PC-9 (cell line): ENCODE measurements at regions not wholly inside any gene's neighbourhood (a gene's known extent, or its start where the extent isn't known, plus 50 kb on each side); places are given as distances from the start of the nearest gene placed in this dataset.

Experiments used
- BruUV-seq: library from RNA; stranded (reverse); fragments of 400-500 nt; replicated peaks from 2 replicates; lab custom pipeline; 2021; lab: Mats Ljungman, UMichigan
- CTCF ChIA-PET: fragments of 300-600 bp; sonication (Branson Sonifier 250); formaldehyde crosslinking; loops from one replicate; lab custom pipeline; 2022; ENCODE audit warnings: antibody characterized with exemption; lab: Charles Lee
- POLR2A ChIA-PET: fragments of 300-600 bp; sonication (Branson Sonifier 250); formaldehyde crosslinking; loops from one replicate; lab custom pipeline; 2022; ENCODE audit warnings: antibody characterized with exemption; ENCODE audit not compliant: unreplicated experiment; lab: Charles Lee
- DNase-seq, 2 experiments: peaks; one replicate each; pipeline versions ENCODE4 v3.0.0 to v3.0.0-alpha.2; 2015 to 2022; ENCODE audit warnings: mixed read lengths in 1 of 2
- H2AFZ ChIP-seq: fragments of 200-600 bp; sonication (generic); 2 replicates; pipeline ENCODE4 v1.8.1; 2017; ENCODE audit warnings: antibody characterized with exemption
- H3F3A ChIP-seq: fragments of 200-600 bp; sonication (generic); 2 replicates; pipeline ENCODE4 v1.8.1; 2017; ENCODE audit warnings: antibody characterized with exemption, mild to moderate bottlenecking, low read depth; ENCODE audit not compliant: insufficient read depth
- H3K27ac ChIP-seq: fragments of 200-600 bp; sonication (generic); 2 replicates; pipeline ENCODE4 v1.6.1; 2016; ENCODE audit warnings: mixed run types
- H3K27me3 ChIP-seq: fragments of 200-600 bp; sonication (generic); 2 replicates; pipeline ENCODE4 v1.6.1; 2016; ENCODE audit warnings: low read depth, mixed run types; ENCODE audit not compliant: insufficient read depth
- H3K36me3 ChIP-seq: fragments of 200-600 bp; sonication (generic); 2 replicates; pipeline ENCODE4 v1.6.1; 2016; ENCODE audit warnings: low read depth, mixed run types
- H3K4me1 ChIP-seq: fragments of 200-600 bp; sonication (generic); replicated peaks from 2 replicates; pipeline ENCODE4 v1.6.1; 2016; ENCODE audit warnings: mixed run types; ENCODE audit not compliant: insufficient read depth
- H3K4me2 ChIP-seq: fragments of 200-600 bp; sonication (generic); 2 replicates; pipeline ENCODE4 v1.6.1; 2017; ENCODE audit warnings: mixed run types
- H3K4me3 ChIP-seq: fragments of 200-600 bp; sonication (generic); 2 replicates; pipeline ENCODE4 v1.6.1; 2016; ENCODE audit warnings: mixed run types
- H3K79me2 ChIP-seq: fragments of 200-600 bp; sonication (generic); 2 replicates; pipeline ENCODE4 v1.6.1; 2017; ENCODE audit warnings: low read depth, mixed run types
- H3K9me2 ChIP-seq: fragments of 200-600 bp; sonication (generic); 2 replicates; pipeline ENCODE4 v1.8.1; 2017; ENCODE audit warnings: mild to moderate bottlenecking; ENCODE audit not compliant: insufficient read depth
- H3K9me3 ChIP-seq: fragments of 200-600 bp; sonication (generic); 2 replicates; pipeline ENCODE4 v1.8.1; 2016; ENCODE audit warnings: low read depth; ENCODE audit not compliant: insufficient read depth
- H4K20me1 ChIP-seq: fragments of 200-600 bp; sonication (generic); 2 replicates; pipeline ENCODE4 v1.8.1; 2017; ENCODE audit not compliant: insufficient read depth
- EZH2 ChIP-seq: fragments of 200-600 bp; sonication (generic); IDR thresholded peaks from 2 replicates; pipeline ENCODE4 v1.8.0; 2017; ENCODE audit warnings: antibody characterized with exemption, low read depth
- intact Hi-C: fragments of 100-400 bp; cut with micrococcal nuclease; formaldehyde crosslinking; loops from one replicate; pipeline ENCODE4 v1.10.0; 2022; ENCODE audit not compliant: unreplicated experiment
- TF ChIP-seq, protein P1 (sequence below): fragments of 200-600 bp; sonication (generic); conservative IDR thresholded peaks from 2 replicates; pipeline ENCODE4 v1.6.1; 2017; ENCODE audit warnings: mixed run types, antibody characterized with exemption, mild to moderate bottlenecking, moderate library complexity

DNA sequence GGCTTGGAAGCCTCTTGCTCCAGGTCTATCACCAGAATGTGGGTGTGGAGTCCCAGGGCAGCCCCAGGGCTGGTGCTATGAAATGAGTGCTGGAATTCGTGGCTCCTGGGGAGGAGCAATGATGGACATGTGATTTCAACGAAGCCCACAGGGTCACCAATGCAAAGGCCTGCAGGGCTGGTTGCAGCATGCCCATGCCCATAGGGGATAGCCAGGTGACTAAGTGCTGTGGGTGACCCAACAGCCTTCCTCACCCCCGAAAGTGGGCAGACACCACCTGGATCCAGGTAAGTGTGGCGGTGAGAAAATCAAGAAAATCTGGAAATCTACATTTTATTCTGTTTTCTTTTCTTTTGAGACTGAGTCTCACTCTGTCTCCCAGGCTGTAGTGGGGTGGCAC lies 87.5 kb upstream of the GPRC5B start:
- no peaks in the 10 kb centered on the region for H3K9me2 ChIP-seq
- H3K4me2 ChIP-seq, result no peak overlapping the region
- H3K27ac ChIP-seq, result no peak overlapping the region
- TF ChIP-seq EZH2, result no peak
- TF ChIP-seq, protein P1, sequence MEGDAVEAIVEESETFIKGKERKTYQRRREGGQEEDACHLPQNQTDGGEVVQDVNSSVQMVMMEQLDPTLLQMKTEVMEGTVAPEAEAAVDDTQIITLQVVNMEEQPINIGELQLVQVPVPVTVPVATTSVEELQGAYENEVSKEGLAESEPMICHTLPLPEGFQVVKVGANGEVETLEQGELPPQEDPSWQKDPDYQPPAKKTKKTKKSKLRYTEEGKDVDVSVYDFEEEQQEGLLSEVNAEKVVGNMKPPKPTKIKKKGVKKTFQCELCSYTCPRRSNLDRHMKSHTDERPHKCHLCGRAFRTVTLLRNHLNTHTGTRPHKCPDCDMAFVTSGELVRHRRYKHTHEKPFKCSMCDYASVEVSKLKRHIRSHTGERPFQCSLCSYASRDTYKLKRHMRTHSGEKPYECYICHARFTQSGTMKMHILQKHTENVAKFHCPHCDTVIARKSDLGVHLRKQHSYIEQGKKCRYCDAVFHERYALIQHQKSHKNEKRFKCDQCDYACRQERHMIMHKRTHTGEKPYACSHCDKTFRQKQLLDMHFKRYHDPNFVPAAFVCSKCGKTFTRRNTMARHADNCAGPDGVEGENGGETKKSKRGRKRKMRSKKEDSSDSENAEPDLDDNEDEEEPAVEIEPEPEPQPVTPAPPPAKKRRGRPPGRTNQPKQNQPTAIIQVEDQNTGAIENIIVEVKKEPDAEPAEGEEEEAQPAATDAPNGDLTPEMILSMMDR, result no peak
- H3K79me2 ChIP-seq, result no peaks in the 10 kb centered on the region
- no peaks in the 10 kb centered on the region; the same call in 1 of the 2 replicates for H3K9me3 ChIP-seq
- POLR2A ChIA-PET, result no interaction called here
- no peaks in the 10 kb centered on the region for H3K36me3 ChIP-seq
- no peak for DNase-seq
- H3F3A ChIP-seq, result no peaks in the 10 kb centered on the region
- H3K27me3 ChIP-seq, result peaks cover 64% of the 10 kb centered on the region
- CTCF ChIA-PET, result no interaction called here
- no peaks in the 10 kb centered on the region for H4K20me1 ChIP-seq
- no peaks in the 10 kb centered on the region for H3K4me1 ChIP-seq
- H2AFZ ChIP-seq, result no peak overlapping the region
- no peak overlapping the region for H3K4me3 ChIP-seq
- intact Hi-C loops, result no loop called here
- no TSS peak for BruUV-seq

DNA sequence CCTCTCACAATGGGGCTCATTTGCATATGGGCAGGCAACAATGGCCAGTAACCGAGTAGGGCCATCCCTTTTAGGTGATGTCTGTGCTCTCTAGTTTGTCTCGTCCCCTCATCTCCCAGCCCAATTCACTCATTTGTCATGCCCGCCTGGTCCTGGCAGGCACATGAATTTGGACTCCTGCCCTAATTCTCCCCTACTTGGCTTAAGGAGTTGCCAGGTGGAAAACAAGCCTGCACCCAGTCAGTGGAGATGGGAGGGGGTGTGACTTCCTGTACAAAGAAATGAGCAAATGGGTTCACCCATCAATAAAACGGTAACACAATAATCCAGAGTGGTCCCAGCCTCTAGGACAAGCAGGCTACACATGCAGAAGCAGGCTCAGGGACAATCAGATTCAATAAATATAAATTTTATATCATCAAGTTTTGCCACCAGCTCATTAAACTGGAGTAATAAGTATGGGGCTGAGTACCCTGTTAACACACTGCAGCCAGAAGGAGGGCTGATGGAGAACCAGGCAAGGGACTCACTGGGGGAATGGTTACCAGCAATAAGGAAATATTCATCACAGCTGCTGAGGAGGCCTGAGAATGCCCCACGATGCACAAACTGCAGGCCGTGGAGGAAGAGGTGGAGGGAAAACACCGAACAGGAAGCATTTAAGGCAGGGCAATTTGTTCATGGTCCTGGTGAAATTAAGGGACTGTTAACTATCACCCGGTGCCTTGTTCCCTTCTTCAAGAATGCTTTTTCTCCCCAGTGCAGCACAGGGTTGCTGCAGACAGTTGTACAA lies 84.4 kb upstream of the GPRC5B start:
- POLR2A ChIA-PET, result no interaction called here
- H3K79me2 ChIP-seq, result no peaks in the 10 kb centered on the region
- H2AFZ ChIP-seq, result no peak overlapping the region
- no TSS peak for BruUV-seq
- H3K4me2 ChIP-seq, result no peak overlapping the region
- H3K36me3 ChIP-seq, result no peaks in the 10 kb centered on the region
- no peak for DNase-seq
- no peak for TF ChIP-seq EZH2
- TF ChIP-seq, protein P1, result no peak
- H3K27ac ChIP-seq, result no peak overlapping the region
- no peaks in the 10 kb centered on the region for H3K4me1 ChIP-seq
- H3K4me3 ChIP-seq, result no peak overlapping the region
- H3F3A ChIP-seq, result no peaks in the 10 kb centered on the region
- intact Hi-C loops, result no loop called here
- peaks cover 71% of the 10 kb centered on the region for H3K27me3 ChIP-seq
- H3K9me2 ChIP-seq, result no peaks in the 10 kb centered on the region
- CTCF ChIA-PET, result no interaction called here
- H3K9me3 ChIP-seq, result no peaks in the 10 kb centered on the region; the same call in 1 of the 2 replicates
- H4K20me1 ChIP-seq, result no peaks in the 10 kb centered on the region

DNA sequence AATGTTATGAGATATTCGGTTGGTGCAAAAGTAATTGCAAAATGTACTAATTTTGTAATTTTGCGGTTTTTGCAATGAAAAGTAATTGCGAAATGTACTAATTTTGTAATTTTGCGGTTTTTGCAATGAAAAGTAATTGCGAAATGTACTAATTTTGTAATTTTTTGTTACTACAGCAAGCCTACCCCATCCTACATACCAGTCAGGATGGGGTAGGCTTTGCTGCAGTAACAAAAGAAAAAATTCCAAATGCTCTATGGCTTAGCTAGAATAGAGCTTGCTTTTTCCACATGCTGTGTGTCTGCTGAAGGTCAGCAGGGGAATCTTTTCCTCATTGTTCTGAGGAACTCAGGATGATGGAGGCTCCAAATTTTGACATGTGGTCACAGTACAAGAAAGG lies 83.3 kb upstream of the GPRC5B start:
- no peak overlapping the region for H3K4me3 ChIP-seq
- POLR2A ChIA-PET, result no interaction called here

More for the DNA sequence above, 83.3 kb upstream of the GPRC5B start:
- Histone ChIP-seq H3F3A (no peaks in the 10 kb centered on the region), H4K20me1 (no peaks in the 10 kb centered on the region), H3K79me2 (no peaks in the 10 kb centered on the region), H3K9me2 (no peaks in the 10 kb centered on the region), H3K9me3 (no peaks in the 10 kb centered on the region; the same call in 1 of the 2 replicates), H3K4me2 (no peak overlapping the region), H3K36me3 (no peaks in the 10 kb centered on the region), H2AFZ (no peak overlapping the region), H3K27me3 (peaks cover 71% of the 10 kb centered on the region), H3K4me1 (no peaks in the 10 kb centered on the region), H3K27ac (no peak overlapping the region)
- TF ChIP-seq EZH2, result no peak
- TF ChIP-seq, protein P1, result no peak
- no TSS peak for BruUV-seq
- intact Hi-C loops, result no loop called here
- CTCF ChIA-PET, result no interaction called here
- no peak for DNase-seq
